Keratinocyte (primary cell): ENCODE measurements at regions not wholly inside any gene's neighbourhood (a gene's known extent, or its start where the extent isn't known, plus 50 kb on each side); places are given as distances from the start of the nearest gene placed in this dataset.

Experiments used
- EZH2 ChIP-seq: IDR thresholded peaks from one replicate; pipeline ENCODE4 v1.6.1; 2012; ENCODE audit warnings: inconsistent platforms, mild to moderate bottlenecking, low read length, moderate library complexity
- TF ChIP-seq, protein P1 (sequence below), 3 experiments: IDR thresholded peaks in 1 of 3; conservative IDR thresholded peaks in 1 of 3; optimal IDR thresholded peaks in 1 of 3; 2 replicates in 2 of 3; 3 replicates in 1 of 3; pipeline versions ENCODE3 to v1.5.1; 2011; ENCODE audit warnings: low read length in 3 of 3, mild to moderate bottlenecking in 3 of 3, moderate library complexity in 2 of 3, control low read depth in 1 of 3, inconsistent platforms in 1 of 3; ENCODE audit not compliant: insufficient read depth in 2 of 3; ENCODE audit errors: extremely low read depth in 1 of 3

DNA sequence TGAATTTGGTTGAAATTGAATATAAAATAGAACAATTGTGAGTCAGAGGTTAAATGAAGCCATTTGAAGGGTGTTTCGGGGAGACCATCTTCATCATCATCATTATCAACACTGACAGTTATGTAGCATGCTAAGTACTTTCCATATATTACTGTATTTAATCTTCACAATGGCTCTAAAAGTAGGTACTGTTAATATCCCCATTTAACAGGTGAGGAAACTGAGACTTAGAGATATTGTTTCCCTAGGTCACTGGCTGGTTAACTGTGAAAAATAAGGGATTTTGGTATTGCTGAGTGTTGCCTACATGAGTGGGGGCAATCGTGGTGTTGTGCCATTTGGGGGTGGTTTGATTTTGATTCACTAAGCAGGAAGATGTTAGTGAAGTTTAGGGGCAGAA lies 100.3 kb downstream of the TBX19 start:
- TF ChIP-seq, protein P1, sequence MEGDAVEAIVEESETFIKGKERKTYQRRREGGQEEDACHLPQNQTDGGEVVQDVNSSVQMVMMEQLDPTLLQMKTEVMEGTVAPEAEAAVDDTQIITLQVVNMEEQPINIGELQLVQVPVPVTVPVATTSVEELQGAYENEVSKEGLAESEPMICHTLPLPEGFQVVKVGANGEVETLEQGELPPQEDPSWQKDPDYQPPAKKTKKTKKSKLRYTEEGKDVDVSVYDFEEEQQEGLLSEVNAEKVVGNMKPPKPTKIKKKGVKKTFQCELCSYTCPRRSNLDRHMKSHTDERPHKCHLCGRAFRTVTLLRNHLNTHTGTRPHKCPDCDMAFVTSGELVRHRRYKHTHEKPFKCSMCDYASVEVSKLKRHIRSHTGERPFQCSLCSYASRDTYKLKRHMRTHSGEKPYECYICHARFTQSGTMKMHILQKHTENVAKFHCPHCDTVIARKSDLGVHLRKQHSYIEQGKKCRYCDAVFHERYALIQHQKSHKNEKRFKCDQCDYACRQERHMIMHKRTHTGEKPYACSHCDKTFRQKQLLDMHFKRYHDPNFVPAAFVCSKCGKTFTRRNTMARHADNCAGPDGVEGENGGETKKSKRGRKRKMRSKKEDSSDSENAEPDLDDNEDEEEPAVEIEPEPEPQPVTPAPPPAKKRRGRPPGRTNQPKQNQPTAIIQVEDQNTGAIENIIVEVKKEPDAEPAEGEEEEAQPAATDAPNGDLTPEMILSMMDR (optimal IDR thresholded peaks at IDR 0.05 in 1 of 3, IDR thresholded peaks at IDR 0.05 in 1 of 3, conservative IDR thresholded peaks at IDR 0.05 in 1 of 3; ENCODE audit: extremely low read depth in 1 of 3, insufficient read depth in 2 of 3, low read length in 3 of 3), result no peak
- no peak for TF ChIP-seq EZH2
